Muscle of leg (tissue), 3 donors: ENCODE measurements at regions not wholly inside any gene's neighbourhood (a gene's known extent, or its start where the extent isn't known, plus 50 kb on each side); places are given as distances from the start of the nearest gene placed in this dataset.
"Not testable (repeated sequence)": the region's sequence is repeated elsewhere in the genome, so short reads cannot be mapped to it uniquely, and the experiment has no call there.

ENCODE experiments used
- DNase-seq: peaks from one replicate; pipeline ENCODE4 v3.0.0; 2013
- H3K27ac ChIP-seq: one replicate; pipeline ENCODE4 v1.5.1; 2013; ENCODE audit warnings: mild to moderate bottlenecking, low read length, control low read depth
- H3K27me3 ChIP-seq: one replicate; pipeline ENCODE4 v1.6.1; 2013; ENCODE audit warnings: low read length; ENCODE audit not compliant: control insufficient read depth, insufficient read depth
- H3K36me3 ChIP-seq: one replicate; pipeline ENCODE4 v1.6.1; 2013; ENCODE audit warnings: low read length; ENCODE audit not compliant: control insufficient read depth, insufficient read depth
- H3K4me1 ChIP-seq: one replicate; pipeline ENCODE4 v1.6.1; 2013; ENCODE audit warnings: low read length; ENCODE audit not compliant: control insufficient read depth, insufficient read depth
- H3K4me3 ChIP-seq: one replicate; pipeline ENCODE4 v1.5.1; 2013; ENCODE audit warnings: low read length, control low read depth
- H3K9me3 ChIP-seq: replicated peaks from 2 replicates; pipeline ENCODE4 v1.6.1; 2013; ENCODE audit warnings: low read depth, low read length; ENCODE audit not compliant: control insufficient read depth
- WGBS: methylation state at CpG from one replicate; pipeline ENCODE4 v1.1.5; 2013; ENCODE audit warnings: missing lambda C conversion rate; ENCODE audit not compliant: insufficient coverage; 5-methylcytosine and 5-hydroxymethylcytosine counted together

DNA sequence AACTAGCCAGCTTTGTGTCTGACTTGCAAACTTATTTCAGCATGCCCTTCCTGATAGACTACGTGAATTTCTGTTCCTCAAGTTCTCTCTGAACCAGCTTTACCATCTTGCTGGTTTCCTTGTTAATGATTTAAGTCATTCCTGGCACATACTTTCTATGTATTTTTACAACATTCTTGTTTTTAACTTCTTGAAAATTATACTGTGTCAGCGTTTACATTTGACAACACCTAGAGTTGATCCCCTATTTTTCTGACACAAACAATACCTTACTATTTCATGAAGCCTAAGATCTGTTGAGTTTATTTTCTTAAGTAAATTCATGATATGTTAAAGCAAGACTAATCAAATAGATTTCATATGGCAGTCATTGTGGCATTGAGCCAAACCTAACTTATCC is 686.3 kb downstream of the XPNPEP1 start:
- no peak for DNase-seq
- Histone ChIP-seq H3K27ac (no peak overlapping the region), H3K36me3 (no peaks in the 10 kb centered on the region), H3K4me1 (no peaks in the 10 kb centered on the region), H3K4me3 (no peak overlapping the region), H3K27me3 (no peaks in the 10 kb centered on the region), H3K9me3 (no peaks in the 10 kb centered on the region)
- no CpG with 5 or more reads among the region's 2 CpGs for WGBS

DNA sequence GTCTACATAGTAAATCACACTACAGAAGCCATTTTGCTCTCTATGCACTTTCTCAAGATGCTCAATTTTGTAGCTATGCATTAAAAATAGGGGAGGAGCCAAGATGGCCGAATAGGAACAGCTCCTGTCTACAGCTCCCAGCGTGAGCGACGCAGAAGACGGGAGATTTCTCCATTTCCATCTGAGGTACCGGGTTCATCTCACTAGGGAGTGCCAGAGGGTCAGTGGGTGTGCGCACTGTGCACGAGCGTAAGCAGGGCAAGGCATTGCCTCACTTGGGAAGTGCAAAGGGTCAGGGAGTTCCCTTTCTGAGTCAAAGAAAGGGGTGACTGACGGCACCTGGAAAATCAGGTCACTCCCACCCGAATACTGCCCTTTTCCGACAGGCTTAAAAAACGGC is 699.8 kb downstream of the XPNPEP1 start:
- H3K27me3 ChIP-seq, result not testable (repeated sequence)
- 84% methylated on average over 10 of the region's 13 CpGs for WGBS

DNA sequence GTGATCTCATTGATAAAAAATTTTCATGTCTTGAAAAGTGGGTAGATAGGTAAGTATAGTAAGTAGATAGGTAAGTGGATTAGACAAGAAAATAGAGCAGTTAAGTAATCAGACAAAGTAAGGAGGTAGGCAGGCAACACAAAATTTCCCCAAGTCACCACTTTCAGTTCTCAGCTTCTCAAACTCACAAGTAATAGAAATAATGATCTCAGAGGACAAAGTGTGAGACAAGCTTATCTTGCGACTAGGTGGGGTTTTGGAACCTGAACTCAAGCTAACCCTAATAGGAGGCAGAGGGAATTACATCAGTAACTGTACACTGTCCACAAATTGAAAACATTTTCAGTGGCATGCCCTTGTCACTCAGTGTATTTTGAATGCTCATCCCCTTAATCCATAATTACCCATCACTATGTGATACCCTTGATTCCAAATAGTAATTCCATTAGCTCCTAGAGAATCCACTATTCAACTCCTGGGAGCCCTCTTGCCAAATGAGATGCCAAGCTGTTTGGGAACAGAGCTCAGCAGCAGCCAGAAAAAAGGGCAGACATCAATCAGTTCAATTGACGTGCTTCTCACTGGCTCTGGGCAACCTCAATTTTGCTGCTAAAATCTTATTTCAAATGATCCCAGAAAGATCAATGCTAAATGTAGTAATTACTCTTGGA is 703.2 kb downstream of the XPNPEP1 start:
- no peak overlapping the region for H3K4me3 ChIP-seq
- H3K4me1 ChIP-seq, result no peaks in the 10 kb centered on the region
- no peaks in the 10 kb centered on the region for H3K36me3 ChIP-seq
- H3K27ac ChIP-seq, result no peak overlapping the region
- WGBS, result no CpG with 5 or more reads among the region's 2 CpGs
- no peaks in the 10 kb centered on the region for H3K9me3 ChIP-seq
- H3K27me3 ChIP-seq, result no peaks in the 10 kb centered on the region
- DNase-seq, result no peak

More for the DNA sequence above, 699.8 kb downstream of the XPNPEP1 start:
- H3K4me3 ChIP-seq, H3K27ac ChIP-seq, H3K9me3 ChIP-seq, DNase-seq, H3K4me1 ChIP-seq, H3K36me3 ChIP-seq: not testable (repeated sequence)

DNA sequence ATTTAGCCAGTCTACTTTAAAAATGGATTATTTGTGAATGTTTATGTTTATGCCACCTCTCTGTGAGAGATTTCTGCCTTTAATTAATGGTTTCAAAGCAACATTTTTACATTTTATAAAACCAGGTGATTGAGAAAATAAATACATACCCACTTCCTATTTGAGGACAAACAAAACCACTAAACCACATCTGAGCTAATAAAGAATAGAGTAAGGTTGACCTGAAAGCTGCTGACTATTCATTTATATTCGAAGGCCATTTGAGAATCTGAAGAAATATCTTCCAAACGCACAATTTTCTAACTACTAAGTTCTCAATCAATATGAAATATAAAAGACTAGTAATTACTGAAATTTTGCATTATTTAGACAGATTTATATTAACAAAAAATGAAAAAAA is 705.1 kb downstream of the XPNPEP1 start:
- Histone ChIP-seq H3K4me1 (no peaks in the 10 kb centered on the region), H3K36me3 (no peaks in the 10 kb centered on the region), H3K9me3 (no peaks in the 10 kb centered on the region), H3K27me3 (no peaks in the 10 kb centered on the region), H3K27ac (no peak overlapping the region), H3K4me3 (no peak overlapping the region)
- no peak for DNase-seq
- no CpG with 5 or more reads among the region's 2 CpGs for WGBS

DNA sequence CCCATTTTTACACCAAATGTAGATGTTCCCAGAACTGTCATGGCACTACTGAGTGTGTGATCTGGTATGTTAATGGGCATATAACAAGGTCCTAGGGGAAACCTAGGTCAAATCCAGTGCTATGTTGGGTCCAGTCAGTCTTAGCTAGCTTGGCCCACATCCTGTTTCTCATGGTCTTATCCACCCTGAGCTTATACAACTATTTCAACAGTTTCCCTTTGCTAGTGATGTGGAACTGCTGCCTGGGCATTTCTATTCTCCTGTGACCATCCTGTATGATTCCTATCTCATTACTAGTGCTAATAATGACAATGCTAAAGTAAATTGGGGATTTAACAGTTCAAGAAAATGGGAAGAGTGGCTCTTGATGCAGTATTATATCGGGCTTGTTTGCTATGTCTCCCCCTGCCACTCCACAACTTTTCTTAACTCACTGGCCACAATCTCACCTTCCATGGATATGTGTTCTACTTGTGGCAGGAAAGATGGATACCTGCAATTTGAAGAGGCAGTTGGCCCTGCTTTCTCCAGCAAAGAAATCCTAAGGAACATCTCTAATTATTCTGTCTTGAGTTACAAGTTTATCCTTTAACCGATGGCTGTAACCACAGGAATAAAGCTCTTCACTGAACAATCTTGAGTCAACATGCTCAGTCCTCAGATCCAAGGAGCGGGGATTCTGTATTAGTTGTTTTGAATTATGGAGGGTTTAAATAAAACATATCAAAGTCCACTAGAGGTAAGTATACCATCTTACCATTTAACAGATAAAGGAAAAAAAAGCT is 707.8 kb downstream of the XPNPEP1 start:
- no CpG with 5 or more reads among the region's 3 CpGs for WGBS
- Histone ChIP-seq H3K4me3 (no peak overlapping the region), H3K27me3 (no peaks in the 10 kb centered on the region), H3K27ac (no peak overlapping the region), H3K36me3 (no peaks in the 10 kb centered on the region), H3K4me1 (no peaks in the 10 kb centered on the region), H3K9me3 (no peaks in the 10 kb centered on the region)
- DNase-seq, result no peak

DNA sequence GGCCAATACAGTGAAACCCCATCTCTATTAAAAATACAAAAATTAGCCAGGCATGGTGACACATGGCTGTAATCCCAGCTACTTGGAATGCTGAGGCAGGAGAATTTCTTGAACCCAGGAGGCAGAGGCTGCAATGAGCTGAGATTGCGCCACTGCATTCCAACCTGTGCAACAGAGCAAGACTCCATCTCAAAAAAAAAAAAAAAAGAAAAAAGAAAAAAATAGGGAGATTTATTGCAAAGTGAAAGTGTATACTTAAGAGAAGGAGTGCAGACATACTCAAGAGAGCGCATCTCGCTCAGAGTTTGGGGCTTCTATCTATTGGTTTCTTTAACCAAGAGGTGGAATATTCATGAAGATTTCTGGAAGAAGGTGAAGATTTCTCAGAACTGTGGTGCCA is 708.4 kb downstream of the XPNPEP1 start:
- not testable (repeated sequence) for DNase-seq, H3K4me1 ChIP-seq, H3K27ac ChIP-seq, H3K27me3 ChIP-seq, H3K9me3 ChIP-seq, H3K36me3 ChIP-seq, H3K4me3 ChIP-seq
- no CpG with 5 or more reads among the region's 3 CpGs for WGBS

DNA sequence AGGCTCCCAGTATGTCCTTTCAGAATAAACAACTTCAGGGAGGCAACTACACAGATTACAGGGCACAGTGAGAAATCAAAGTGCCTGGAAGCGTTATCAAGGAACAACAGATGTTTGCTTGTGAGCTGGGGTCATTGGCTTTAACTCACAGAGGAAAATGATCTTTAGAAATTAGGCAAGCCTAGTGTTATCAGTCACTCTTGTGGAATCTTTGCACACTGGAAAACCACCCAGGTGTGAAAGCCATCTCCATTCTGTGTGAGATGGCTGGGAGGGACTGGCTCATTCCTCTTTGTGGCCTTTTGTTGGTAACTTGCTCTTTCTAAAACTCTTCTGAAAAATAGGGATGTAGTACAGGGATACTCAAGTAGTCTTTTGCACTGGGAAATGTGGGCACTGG is 716.0 kb downstream of the XPNPEP1 start:
- H3K36me3 ChIP-seq, result no peaks in the 10 kb centered on the region
- H3K27me3 ChIP-seq, result no peaks in the 10 kb centered on the region
- no peaks in the 10 kb centered on the region for H3K9me3 ChIP-seq
- no peak overlapping the region for H3K27ac ChIP-seq
- no CpG with 5 or more reads among the region's 1 CpG for WGBS
- H3K4me3 ChIP-seq, result no peak overlapping the region
- H3K4me1 ChIP-seq, result no peaks in the 10 kb centered on the region
- DNase-seq, result no peak

DNA sequence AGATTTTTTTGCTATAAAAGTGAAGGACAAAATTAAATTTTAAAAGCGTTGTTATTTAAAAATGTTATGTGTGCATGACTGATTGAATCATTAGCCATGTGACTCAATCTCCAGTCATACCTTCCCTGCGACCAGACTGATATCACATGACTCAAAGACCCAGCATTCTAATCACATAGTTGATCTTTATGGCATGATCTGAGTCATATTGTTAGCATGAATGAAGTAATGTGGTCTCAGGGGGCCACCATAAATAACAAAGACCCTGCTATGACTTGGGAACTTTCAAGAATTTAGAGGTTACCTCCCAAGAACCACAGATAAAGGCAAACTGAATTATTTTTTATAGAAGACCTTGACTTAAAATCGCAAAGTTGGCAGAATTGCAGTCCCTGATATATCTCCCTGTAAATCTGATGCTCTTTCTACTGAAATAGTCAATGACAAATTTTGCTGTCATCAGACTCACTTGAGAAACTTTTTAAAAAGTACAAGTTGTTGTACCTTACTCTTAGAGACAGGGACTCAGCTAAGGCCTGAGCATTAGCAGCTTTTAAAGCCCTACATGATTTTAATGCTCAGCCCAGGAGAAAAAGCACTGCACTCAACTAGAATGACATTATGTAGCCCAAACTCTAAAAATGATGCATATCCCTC is 717.3 kb downstream of the XPNPEP1 start:
- Histone ChIP-seq H3K4me1 (no peaks in the 10 kb centered on the region), H3K9me3 (no peaks in the 10 kb centered on the region), H3K27me3 (no peaks in the 10 kb centered on the region), H3K27ac (no peak overlapping the region), H3K4me3 (no peak overlapping the region), H3K36me3 (no peaks in the 10 kb centered on the region)
- no peak for DNase-seq
- no CpG with 5 or more reads among the region's 3 CpGs for WGBS

DNA sequence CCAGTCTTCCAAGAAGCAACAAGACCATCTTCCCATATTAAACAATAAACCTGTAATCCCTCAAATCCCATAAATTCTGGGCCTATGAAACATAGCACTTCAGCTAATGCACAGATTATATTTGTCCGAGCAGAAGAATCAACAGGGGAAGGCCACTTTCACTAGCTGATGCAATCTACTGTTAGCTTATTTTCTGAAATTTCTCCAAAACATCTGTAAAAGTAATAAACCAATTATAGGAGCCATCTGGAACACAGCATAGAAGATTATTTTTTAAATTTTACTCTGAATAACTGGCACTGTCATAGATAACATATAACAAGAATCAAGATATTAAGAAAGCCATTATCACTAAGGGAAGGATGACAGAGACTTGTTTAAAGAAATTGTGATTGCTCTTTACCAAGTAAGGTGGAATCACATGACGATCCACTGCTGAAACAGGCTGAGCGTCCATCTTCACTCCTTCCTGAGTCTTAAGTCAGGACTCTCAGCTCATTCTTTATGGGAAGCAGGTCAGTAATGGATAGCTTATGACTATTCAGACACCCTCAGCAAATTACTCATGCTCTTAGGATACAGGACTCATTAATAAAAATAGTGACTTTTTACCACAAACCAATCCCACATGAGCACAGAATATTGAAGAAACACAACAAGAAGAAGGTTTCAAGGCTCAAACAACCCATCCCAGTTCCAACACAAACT is 719.5 kb downstream of the XPNPEP1 start:
- no peaks in the 10 kb centered on the region for H3K36me3 ChIP-seq
- DNase-seq, result peak; percentile 68
- no peaks in the 10 kb centered on the region for H3K4me1 ChIP-seq
- 20% methylated on average over 1 of the region's 3 CpGs for WGBS
- no peak overlapping the region for H3K27ac ChIP-seq
- no peaks in the 10 kb centered on the region for H3K27me3 ChIP-seq
- no peak overlapping the region for H3K4me3 ChIP-seq
- H3K9me3 ChIP-seq, result no peaks in the 10 kb centered on the region

DNA sequence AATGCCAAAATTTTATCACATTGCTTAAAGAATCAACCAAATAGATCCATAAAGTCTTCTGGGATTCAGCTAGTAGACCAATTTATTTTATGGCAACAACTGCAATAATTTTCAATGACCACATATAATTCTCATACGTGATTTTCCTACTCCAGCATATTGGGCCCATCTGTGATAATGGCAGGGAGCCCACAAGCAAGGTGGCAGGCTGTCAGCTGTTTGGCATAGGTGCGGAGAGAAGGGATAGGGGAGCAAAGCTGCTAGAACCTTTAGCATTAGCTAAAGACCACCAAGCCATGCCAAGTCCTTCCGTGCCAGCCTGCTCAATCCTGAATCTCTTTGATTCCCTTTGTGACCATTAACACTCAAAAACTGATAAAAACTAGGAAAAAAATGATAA is 721.2 kb downstream of the XPNPEP1 start:
- H3K4me3 ChIP-seq, result no peak overlapping the region
- H3K9me3 ChIP-seq, result no peaks in the 10 kb centered on the region
- no peak overlapping the region for H3K27ac ChIP-seq
- no peaks in the 10 kb centered on the region for H3K4me1 ChIP-seq
- no peaks in the 10 kb centered on the region for H3K36me3 ChIP-seq
- no CpG with 5 or more reads among the region's 3 CpGs for WGBS
- H3K27me3 ChIP-seq, result no peaks in the 10 kb centered on the region
- peak; percentile 12 for DNase-seq
